ENCODE measurements at regions not wholly inside any gene's neighbourhood (a gene's known extent, or its start where the extent isn't known, plus 50 kb on each side); places are given as distances from the start of the nearest gene placed in this dataset.

DNA sequence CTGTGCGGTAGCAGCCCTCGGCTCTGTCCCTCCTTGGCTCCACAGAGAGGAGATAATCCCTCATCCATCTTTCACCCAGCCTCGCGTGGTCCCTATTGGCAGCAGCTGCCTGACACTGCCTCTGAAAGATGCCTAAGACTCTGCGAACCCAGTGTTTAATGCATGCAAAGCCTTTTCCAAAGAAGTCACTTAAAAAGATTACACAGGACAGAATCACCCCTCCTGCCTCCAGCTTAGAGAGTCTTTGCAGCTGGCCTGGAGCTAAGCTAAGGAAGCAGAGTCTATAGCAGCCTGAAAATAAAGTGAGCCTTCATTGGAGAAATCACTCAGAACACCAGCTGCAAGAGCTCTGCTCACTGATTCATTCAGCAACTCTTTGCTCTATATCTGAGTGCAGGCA is 247.2 kb downstream of the SHQ1 start:
- TF ChIP-seq, protein P1, sequence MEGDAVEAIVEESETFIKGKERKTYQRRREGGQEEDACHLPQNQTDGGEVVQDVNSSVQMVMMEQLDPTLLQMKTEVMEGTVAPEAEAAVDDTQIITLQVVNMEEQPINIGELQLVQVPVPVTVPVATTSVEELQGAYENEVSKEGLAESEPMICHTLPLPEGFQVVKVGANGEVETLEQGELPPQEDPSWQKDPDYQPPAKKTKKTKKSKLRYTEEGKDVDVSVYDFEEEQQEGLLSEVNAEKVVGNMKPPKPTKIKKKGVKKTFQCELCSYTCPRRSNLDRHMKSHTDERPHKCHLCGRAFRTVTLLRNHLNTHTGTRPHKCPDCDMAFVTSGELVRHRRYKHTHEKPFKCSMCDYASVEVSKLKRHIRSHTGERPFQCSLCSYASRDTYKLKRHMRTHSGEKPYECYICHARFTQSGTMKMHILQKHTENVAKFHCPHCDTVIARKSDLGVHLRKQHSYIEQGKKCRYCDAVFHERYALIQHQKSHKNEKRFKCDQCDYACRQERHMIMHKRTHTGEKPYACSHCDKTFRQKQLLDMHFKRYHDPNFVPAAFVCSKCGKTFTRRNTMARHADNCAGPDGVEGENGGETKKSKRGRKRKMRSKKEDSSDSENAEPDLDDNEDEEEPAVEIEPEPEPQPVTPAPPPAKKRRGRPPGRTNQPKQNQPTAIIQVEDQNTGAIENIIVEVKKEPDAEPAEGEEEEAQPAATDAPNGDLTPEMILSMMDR (IDR thresholded peaks at IDR 0.05) = no peak
- TF ChIP-seq POLR2AphosphoS5 (IDR thresholded peaks at IDR 0.05; ENCODE audit: insufficient read depth in 1 of 2, low read depth in 1 of 2) (no peak), POLR2A (IDR thresholded peaks at IDR 0.05) (no peak)

All from vagina (tissue), 2 donors.